HUES48 (cell line): ENCODE measurements at regions not wholly inside any gene's neighbourhood (a gene's known extent, or its start where the extent isn't known, plus 50 kb on each side); places are given as distances from the start of the nearest gene placed in this dataset.

ENCODE experiments used
- H3K27ac ChIP-seq: one replicate; pipeline ENCODE4 v1.7.0; 2013; ENCODE audit warnings: low read depth, low read length, inconsistent platforms
- H3K27me3 ChIP-seq: 2 replicates; pipeline ENCODE4 v1.6.1; 2013; ENCODE audit warnings: mild to moderate bottlenecking, low read length; ENCODE audit not compliant: control insufficient read depth, insufficient read depth
- H3K36me3 ChIP-seq: 2 replicates; pipeline ENCODE4 v1.6.1; 2013; ENCODE audit warnings: low read length; ENCODE audit not compliant: control insufficient read depth, insufficient read depth
- H3K4me1 ChIP-seq: 2 replicates; pipeline ENCODE4 v1.6.1; 2013; ENCODE audit warnings: mild to moderate bottlenecking, low read length; ENCODE audit not compliant: control insufficient read depth, insufficient read depth
- H3K4me3 ChIP-seq: 2 replicates; pipeline ENCODE4 v1.5.1; 2013; ENCODE audit warnings: mild to moderate bottlenecking, low read depth, low read length
- H3K9ac ChIP-seq: 2 replicates; pipeline ENCODE4 v1.6.1; 2013; ENCODE audit warnings: mild to moderate bottlenecking, low read depth, low read length, moderate library complexity
- H3K9me3 ChIP-seq: 2 replicates; pipeline ENCODE4 v1.6.1; 2013; ENCODE audit warnings: low read length; ENCODE audit not compliant: control insufficient read depth, insufficient read depth

DNA sequence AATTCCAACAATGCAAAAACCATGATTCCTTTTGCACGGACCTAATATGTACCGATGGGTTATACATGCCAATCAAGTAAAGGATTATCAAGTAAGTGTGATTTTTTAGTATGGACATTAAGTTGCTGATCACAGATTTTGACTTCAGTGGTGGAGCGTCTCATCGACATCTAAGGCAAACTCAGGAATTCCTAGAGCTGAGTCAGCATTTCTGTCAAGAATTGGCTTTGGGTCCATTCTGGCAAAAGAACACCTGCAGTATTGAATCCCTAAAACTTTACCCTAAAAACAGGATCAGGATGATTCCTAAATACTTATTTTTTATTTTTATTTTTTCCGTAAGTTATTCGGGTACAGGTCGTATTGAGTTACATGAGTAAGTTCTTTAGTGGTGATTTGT lies 83.6 kb downstream of the HPGD start:
- no peaks in the 10 kb centered on the region for H3K9me3 ChIP-seq
- H3K36me3 ChIP-seq = no peaks in the 10 kb centered on the region
- H3K4me1 ChIP-seq = peaks cover 9% of the 10 kb centered on the region
- H3K4me3 ChIP-seq = no peak overlapping the region
- no peaks in the 10 kb centered on the region for H3K27me3 ChIP-seq
- no peak overlapping the region for H3K27ac ChIP-seq
- no peak overlapping the region for H3K9ac ChIP-seq

DNA sequence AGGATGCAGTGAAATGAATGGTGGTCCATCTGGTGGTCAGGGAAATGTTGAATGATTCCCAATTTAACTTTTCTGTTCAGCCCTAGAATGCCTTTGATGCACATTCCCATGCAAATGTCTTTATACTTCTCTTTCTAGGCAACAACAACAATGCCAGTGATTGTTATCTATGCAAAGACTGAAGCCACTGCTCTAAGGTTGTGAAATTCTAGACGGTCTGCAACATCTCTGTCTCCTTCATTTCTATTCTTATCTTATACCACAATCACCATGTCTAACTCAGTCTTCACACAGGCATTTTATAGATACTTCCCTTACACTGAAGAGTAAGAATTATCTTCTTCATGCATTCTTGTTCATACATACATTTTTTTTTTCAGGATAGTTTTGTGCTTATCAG lies 84.5 kb downstream of the HPGD start:
- no peak overlapping the region for H3K9ac ChIP-seq
- peaks cover 9% of the 10 kb centered on the region for H3K4me1 ChIP-seq
- no peaks in the 10 kb centered on the region for H3K9me3 ChIP-seq
- no peaks in the 10 kb centered on the region for H3K27me3 ChIP-seq
- H3K4me3 ChIP-seq = no peak overlapping the region
- no peak overlapping the region for H3K27ac ChIP-seq
- H3K36me3 ChIP-seq = no peaks in the 10 kb centered on the region

DNA sequence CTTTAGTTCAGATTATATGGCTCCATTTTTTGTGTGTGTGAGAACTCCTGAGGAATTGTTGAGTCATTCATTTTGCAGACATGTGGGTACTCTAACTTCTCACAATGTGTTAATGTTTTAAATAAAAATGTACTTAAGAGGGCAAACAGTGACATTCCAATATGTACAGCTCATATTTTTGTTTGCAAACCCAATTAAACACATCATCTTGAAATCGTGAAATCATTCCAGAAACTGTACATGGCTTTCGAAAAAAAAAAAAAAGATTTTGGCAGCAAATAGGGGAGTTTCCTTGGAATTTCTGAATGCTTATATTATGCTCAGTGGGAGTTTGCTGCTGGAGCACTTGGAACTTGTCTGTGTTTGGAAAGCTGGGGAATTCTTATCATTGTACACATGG lies 85.0 kb downstream of the HPGD start:
- no peak overlapping the region for H3K27ac ChIP-seq
- no peak overlapping the region for H3K9ac ChIP-seq
- H3K4me3 ChIP-seq = no peak overlapping the region
- no peaks in the 10 kb centered on the region for H3K36me3 ChIP-seq
- H3K27me3 ChIP-seq = no peaks in the 10 kb centered on the region
- H3K9me3 ChIP-seq = no peaks in the 10 kb centered on the region
- peaks cover 9% of the 10 kb centered on the region for H3K4me1 ChIP-seq

DNA sequence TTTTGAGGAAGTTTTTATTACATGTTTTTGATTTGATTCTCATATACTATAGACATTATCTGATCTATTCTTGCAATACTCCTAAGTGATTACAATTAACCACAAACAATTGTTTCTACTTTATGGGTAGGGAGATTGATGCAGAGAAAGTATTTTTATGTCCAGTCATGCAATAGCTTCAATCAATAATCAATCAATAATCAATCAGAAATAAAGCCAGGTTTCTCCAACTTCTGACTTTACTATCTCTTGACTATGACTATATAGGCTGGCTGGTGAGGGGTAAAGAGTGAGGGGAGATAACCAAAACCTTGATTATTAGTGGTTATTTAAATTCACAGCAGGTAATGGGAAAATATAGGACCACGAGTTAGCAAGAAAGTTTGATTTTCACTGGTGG lies 85.9 kb downstream of the HPGD start:
- peaks cover 9% of the 10 kb centered on the region for H3K4me1 ChIP-seq
- no peak overlapping the region for H3K4me3 ChIP-seq
- H3K27ac ChIP-seq = no peak overlapping the region
- H3K27me3 ChIP-seq = no peaks in the 10 kb centered on the region
- H3K9ac ChIP-seq = no peak overlapping the region
- no peaks in the 10 kb centered on the region for H3K36me3 ChIP-seq
- H3K9me3 ChIP-seq = no peaks in the 10 kb centered on the region

DNA sequence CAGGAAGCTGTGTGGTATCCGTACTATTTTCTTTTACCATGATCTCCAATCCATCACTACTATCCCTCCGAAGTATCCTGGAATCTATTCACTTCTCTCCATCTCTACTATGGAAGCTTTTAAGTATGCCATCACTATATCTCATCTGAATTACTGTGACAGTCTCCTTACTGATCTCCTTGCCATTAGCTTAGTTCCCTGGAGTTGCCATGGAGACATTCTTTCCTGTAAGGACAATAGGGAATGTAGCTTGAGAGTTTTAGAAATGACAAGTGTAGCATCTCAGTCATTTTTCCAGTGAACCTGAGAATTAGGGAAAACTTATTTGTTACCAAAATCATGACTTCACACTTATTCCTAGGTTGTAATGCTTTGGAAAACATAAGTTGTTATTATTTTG lies 86.3 kb downstream of the HPGD start:
- H3K36me3 ChIP-seq = no peaks in the 10 kb centered on the region
- H3K9ac ChIP-seq = no peak overlapping the region
- peaks cover 9% of the 10 kb centered on the region for H3K4me1 ChIP-seq
- H3K27ac ChIP-seq = no peak overlapping the region
- no peaks in the 10 kb centered on the region for H3K9me3 ChIP-seq
- H3K4me3 ChIP-seq = no peak overlapping the region
- no peaks in the 10 kb centered on the region for H3K27me3 ChIP-seq

DNA sequence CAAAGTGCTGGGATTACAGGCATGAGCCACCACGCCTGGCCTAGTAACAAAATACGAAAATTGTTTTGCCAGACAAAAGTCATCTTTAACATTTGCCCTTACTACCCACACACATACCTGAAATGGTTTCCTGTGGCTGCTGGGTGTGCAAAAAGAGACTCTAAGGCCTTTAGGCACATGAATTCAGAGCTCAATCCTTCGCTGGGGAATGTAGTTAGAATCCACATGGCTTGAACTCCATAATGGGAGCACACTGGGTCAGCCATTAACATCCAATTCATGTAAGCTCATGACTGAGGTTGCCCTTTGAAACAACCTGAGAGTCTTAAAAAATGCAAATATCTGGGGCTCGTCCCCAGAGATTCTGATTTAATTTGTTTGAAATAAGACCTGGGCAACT lies 87.8 kb downstream of the HPGD start:
- Histone ChIP-seq H3K27me3 (no peaks in the 10 kb centered on the region), H3K4me1 (peaks cover 9% of the 10 kb centered on the region), H3K4me3 (no peak overlapping the region), H3K36me3 (no peaks in the 10 kb centered on the region), H3K9me3 (no peaks in the 10 kb centered on the region), H3K27ac (peak overlapping the region; percentile 26), H3K9ac (no peak overlapping the region)

DNA sequence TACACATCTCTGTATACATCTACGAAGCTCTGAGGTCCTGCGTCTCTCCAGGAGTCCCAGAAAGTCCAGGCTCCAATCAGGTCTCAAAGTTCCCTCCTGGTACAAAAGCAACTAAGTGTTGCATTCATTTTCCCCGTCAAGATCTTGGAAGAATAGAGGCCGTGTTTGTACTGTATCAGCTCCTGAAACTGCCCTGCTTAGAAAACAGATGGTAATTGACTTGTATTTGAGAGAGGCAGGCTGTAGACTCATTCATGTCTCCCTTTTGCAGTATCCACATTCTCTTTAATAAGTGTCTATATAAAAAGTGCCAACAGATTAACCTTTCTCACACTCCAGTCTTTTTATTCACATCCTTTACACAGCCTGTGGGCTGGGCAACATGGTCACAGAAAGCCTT lies 91.7 kb downstream of the HPGD start:
- Histone ChIP-seq H3K27me3 (no peaks in the 10 kb centered on the region), H3K9me3 (no peaks in the 10 kb centered on the region), H3K9ac (no peak overlapping the region), H3K4me1 (peaks cover 9% of the 10 kb centered on the region), H3K27ac (no peak overlapping the region), H3K36me3 (no peaks in the 10 kb centered on the region), H3K4me3 (no peak overlapping the region)

DNA sequence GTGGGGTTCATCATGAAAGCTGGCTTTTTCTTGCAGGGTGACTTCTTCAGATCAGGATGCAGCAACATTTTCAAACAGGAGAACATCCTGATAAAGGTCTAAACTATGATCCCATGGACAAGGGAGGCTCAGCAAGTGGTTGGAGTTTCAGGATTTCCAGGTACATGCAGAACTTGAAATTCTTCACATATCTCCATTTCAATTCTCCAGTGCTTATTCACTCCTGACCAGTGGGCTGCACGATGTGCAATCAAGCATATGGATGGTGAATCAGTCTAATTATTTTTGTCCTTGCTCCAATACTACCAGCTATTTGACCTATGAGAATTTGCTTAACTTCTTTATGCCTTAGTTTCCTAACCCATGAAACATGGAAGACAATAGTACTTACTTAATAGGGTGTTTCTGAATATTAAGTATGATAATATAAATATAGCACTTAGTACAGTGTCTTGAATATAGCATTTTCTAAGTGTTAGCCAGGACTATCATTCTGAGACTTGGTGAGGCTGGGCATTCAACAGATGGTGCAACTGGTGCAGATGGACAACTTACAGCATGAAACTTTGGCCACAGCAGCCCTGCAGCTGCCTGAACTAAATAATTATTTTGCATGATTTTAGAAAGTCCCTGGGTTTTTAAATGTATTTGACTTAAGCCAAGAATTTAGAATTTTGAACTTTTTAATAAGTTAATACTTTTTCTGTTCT lies 92.4 kb downstream of the HPGD start:
- peaks cover 7% of the 10 kb centered on the region for H3K4me1 ChIP-seq
- no peaks in the 10 kb centered on the region for H3K9me3 ChIP-seq
- no peak overlapping the region for H3K9ac ChIP-seq
- H3K4me3 ChIP-seq = no peak overlapping the region
- H3K36me3 ChIP-seq = no peaks in the 10 kb centered on the region
- H3K27ac ChIP-seq = no peak overlapping the region
- H3K27me3 ChIP-seq = no peaks in the 10 kb centered on the region

DNA sequence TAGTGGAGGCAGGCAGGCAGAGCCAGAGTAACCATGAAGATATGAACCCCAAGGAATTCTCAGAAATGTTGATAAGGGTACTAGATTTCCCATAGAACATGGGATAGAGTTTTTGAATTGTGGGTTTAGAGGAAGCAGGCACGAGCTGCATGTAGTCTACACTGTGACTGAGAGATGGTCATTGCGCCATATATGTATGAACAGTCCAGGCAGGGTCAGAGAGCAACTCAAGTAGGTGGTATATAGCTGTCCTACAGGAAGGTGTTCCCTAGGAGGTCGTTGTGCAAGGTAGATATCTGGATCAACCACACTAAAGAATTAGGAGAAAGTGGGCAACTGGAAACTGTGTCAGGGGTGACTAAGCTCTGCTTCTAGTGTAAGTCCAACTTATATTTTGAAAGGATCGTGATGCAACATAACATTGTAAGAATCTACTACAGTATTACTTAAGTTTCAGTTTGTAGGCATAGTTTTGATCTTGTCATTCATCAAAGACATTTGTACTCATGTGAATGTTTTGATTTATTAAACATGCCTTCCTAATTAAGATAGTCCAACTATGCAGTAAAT lies 94.6 kb downstream of the HPGD start:
- H3K27me3 ChIP-seq = no peaks in the 10 kb centered on the region
- no peak overlapping the region for H3K27ac ChIP-seq
- no peaks in the 10 kb centered on the region for H3K9me3 ChIP-seq
- H3K36me3 ChIP-seq = no peaks in the 10 kb centered on the region
- no peak overlapping the region for H3K9ac ChIP-seq
- no peaks in the 10 kb centered on the region for H3K4me1 ChIP-seq
- no peak overlapping the region for H3K4me3 ChIP-seq

DNA sequence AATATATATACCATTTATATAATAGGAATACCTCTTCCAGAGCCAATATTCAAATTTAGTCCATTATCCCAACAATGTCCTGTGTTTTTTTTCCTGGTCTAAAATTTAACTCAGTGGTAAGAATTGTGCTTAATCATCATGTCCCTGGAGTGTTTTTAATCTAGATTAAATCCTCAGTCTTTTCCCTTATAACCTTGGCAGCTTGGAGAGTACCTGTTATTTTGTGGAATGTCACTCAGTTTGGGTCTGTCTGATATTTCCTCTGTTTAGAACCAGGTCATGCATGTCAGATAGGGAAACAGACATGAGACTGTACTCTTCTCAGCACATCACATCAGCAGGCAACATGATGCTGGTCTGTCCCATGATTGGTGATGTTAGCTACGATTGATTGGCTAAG lies 96.6 kb downstream of the HPGD start:
- no peaks in the 10 kb centered on the region for H3K27me3 ChIP-seq
- no peaks in the 10 kb centered on the region for H3K36me3 ChIP-seq
- H3K9me3 ChIP-seq = no peaks in the 10 kb centered on the region
- no peak overlapping the region for H3K9ac ChIP-seq
- H3K27ac ChIP-seq = no peak overlapping the region
- no peaks in the 10 kb centered on the region for H3K4me1 ChIP-seq
- H3K4me3 ChIP-seq = no peak overlapping the region

DNA sequence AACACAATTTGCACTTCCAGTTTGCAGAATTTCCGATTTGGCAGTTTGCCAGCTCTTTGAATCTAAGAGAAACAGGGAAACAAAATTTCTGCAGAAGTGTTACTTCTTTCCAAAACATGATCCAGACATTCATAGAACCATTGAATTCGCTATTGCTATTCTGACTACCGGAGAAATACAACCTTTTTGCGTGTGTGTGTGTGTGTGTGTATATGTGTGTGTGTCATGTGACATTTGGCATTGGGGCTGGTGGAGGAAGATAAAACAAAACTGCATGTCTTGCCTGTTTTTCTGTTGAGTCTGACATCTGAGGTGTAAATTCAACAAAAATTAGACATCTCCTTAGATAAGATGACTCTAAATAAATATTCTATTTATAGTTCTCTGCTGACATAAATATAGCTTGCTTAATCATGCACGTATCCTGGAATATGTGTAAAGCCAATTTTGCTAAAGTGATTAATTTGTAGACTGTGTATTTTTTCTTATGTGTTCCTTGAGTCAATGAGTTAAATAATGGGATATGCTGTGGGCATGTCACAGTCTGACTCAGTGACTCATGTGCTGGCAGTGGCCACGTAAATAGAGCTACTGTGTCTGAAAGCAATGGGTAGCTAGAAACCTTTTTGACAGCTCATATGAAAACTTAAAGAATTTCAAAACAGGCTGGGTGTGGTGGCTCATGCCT lies 98.9 kb downstream of the HPGD start:
- Histone ChIP-seq H3K4me3 (no peak overlapping the region), H3K27ac (no peak overlapping the region), H3K9ac (no peak overlapping the region), H3K27me3 (no peaks in the 10 kb centered on the region), H3K4me1 (no peaks in the 10 kb centered on the region), H3K36me3 (no peaks in the 10 kb centered on the region), H3K9me3 (no peaks in the 10 kb centered on the region)
